GM12873 (cell line): ENCODE measurements at regions not wholly inside any gene's neighbourhood (a gene's known extent, or its start where the extent isn't known, plus 50 kb on each side); places are given as distances from the start of the nearest gene placed in this dataset.

Source experiments
- TF ChIP-seq, protein P1 (sequence below): IDR thresholded peaks from 2 replicates; pipeline ENCODE4 v1.5.1; 2012; ENCODE audit warnings: low read depth, mild to moderate bottlenecking, moderate library complexity, low read length, control low read depth; ENCODE audit not compliant: insufficient read depth; ENCODE audit errors: missing control alignments

DNA sequence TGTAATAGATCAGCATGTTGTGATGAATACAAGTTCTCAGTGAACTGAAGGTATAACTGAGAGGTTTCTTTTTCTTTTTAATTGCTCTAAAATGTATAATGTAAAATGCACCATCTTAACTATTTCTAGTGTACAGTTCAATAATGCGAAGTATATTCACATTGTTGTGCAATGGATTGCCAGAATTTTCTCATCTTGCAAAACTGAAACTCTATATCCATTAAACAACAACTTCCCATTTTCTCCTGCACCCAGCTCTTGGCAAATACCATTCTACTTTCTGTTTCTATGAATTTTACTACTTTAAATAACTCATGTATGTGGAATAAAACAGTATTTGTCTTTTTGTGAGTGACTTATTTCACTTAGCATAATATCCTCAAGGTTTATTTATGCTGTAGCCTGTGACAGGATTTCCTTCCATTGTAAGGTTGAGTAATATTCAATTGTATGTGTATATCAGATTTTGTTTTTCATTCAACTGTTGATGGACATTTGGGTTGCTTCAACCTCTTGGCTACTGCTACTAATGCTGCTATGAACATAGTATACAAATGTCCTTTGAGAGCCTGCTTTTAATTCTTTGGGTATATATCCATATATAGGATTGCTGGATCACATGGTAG, 53.5 kb upstream of the NPFFR2 start:
- TF ChIP-seq, protein P1, sequence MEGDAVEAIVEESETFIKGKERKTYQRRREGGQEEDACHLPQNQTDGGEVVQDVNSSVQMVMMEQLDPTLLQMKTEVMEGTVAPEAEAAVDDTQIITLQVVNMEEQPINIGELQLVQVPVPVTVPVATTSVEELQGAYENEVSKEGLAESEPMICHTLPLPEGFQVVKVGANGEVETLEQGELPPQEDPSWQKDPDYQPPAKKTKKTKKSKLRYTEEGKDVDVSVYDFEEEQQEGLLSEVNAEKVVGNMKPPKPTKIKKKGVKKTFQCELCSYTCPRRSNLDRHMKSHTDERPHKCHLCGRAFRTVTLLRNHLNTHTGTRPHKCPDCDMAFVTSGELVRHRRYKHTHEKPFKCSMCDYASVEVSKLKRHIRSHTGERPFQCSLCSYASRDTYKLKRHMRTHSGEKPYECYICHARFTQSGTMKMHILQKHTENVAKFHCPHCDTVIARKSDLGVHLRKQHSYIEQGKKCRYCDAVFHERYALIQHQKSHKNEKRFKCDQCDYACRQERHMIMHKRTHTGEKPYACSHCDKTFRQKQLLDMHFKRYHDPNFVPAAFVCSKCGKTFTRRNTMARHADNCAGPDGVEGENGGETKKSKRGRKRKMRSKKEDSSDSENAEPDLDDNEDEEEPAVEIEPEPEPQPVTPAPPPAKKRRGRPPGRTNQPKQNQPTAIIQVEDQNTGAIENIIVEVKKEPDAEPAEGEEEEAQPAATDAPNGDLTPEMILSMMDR: no peak

DNA sequence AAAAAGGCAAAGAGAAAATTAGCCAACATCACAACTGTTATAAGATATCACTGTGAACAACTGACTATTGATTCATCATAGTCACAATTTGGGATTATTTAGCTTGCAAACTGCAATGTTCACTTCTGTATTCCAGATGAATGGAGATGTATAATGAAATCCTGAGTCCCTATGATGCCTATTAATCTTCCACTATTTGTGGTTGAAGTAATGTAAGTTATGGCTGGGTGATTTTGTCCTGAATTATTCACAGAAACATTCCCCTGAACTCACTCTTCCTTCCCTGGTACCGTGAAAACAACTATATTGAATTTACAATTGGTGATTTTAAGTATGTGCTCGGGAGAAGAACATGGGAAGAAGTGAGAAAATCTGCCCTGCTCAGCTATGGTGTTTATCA, 50.8 kb upstream of the NPFFR2 start:
- TF ChIP-seq, protein P1: no peak
